Astrocyte (in vitro differentiated cells and primary cell): ENCODE measurements at regions not wholly inside any gene's neighbourhood (a gene's known extent, or its start where the extent isn't known, plus 50 kb on each side); places are given as distances from the start of the nearest gene placed in this dataset.
A peak's percentile ranks its signal among the peaks of the same experiment; 100 is the strongest.

Experiments used
- DNase-seq: peaks from one replicate; pipeline ENCODE4 v3.0.0-alpha.2; 2010; ENCODE audit warnings: low read depth
- FAIRE-seq: peaks from 2 replicates; lab custom pipeline; 2011; peaks lifted over from hg19 to GRCh38; lab: Jason Lieb, UNC
- H2AFZ ChIP-seq: 2 replicates; pipeline ENCODE4 v1.6.0; 2012; ENCODE audit warnings: low read depth, low read length, inconsistent platforms
- H3K27ac ChIP-seq: 2 replicates; pipeline ENCODE4 v1.5.1; 2011; ENCODE audit warnings: low read depth, low read length, inconsistent platforms
- H3K27me3 ChIP-seq: 2 replicates; pipeline ENCODE4 v1.6.0; 2011; ENCODE audit warnings: low read length, inconsistent platforms; ENCODE audit not compliant: insufficient read depth
- H3K36me3 ChIP-seq: 2 replicates; pipeline ENCODE4 v1.5.1; 2011; ENCODE audit warnings: low read length, inconsistent platforms; ENCODE audit not compliant: insufficient read depth
- H3K4me1 ChIP-seq: 2 replicates; pipeline ENCODE4 v1.5.1; 2011; ENCODE audit warnings: low read length, inconsistent platforms; ENCODE audit not compliant: insufficient read depth
- H3K4me2 ChIP-seq: 2 replicates; pipeline ENCODE4 v1.6.0; 2012; ENCODE audit warnings: low read length, inconsistent platforms
- H3K4me3 ChIP-seq: 2 replicates; pipeline ENCODE4 v1.5.1; 2011; ENCODE audit warnings: low read depth, mild to moderate bottlenecking, low read length, inconsistent platforms; ENCODE audit not compliant: insufficient read depth
- H3K79me2 ChIP-seq: 2 replicates; pipeline ENCODE4 v1.6.0; 2012; ENCODE audit warnings: mild to moderate bottlenecking, low read length, inconsistent platforms; ENCODE audit not compliant: insufficient read depth
- H3K9ac ChIP-seq: 2 replicates; pipeline ENCODE4 v1.6.0; 2012; ENCODE audit warnings: mild to moderate bottlenecking, low read length, inconsistent platforms
- H3K9me3 ChIP-seq: 2 replicates; pipeline ENCODE4 v1.5.1; 2012; ENCODE audit warnings: low read depth, mild to moderate bottlenecking, low read length, inconsistent platforms; ENCODE audit not compliant: insufficient read depth
- H4K20me1 ChIP-seq: 2 replicates; pipeline ENCODE4 v1.6.0; 2012; ENCODE audit warnings: low read length, inconsistent platforms; ENCODE audit not compliant: insufficient read depth
- H3K27ac Mint-ChIP-seq: one replicate; pipeline ENCODE4 v1.8.0; 2021; ENCODE audit warnings: mild to moderate bottlenecking, mixed read lengths; ENCODE audit not compliant: unreplicated experiment
- H3K27me3 Mint-ChIP-seq: one replicate; pipeline ENCODE4 v1.8.0; 2021; ENCODE audit warnings: low read depth, mixed read lengths; ENCODE audit not compliant: unreplicated experiment
- H3K36me3 Mint-ChIP-seq: one replicate; pipeline ENCODE4 v1.8.0; 2021; ENCODE audit warnings: low read depth, mixed read lengths; ENCODE audit not compliant: unreplicated experiment
- H3K4me1 Mint-ChIP-seq: one replicate; pipeline ENCODE4 v1.8.0; 2021; ENCODE audit warnings: low read depth, mixed read lengths; ENCODE audit not compliant: unreplicated experiment
- H3K4me3 Mint-ChIP-seq: one replicate; pipeline ENCODE4 v1.8.0; 2021; ENCODE audit warnings: mild to moderate bottlenecking, moderate library complexity, mixed read lengths; ENCODE audit not compliant: unreplicated experiment
- H3K9me3 Mint-ChIP-seq: one replicate; pipeline ENCODE4 v1.8.0; 2021; ENCODE audit warnings: mild to moderate bottlenecking, mixed read lengths; ENCODE audit not compliant: unreplicated experiment
- EZH2 ChIP-seq: IDR thresholded peaks from 2 replicates; pipeline ENCODE4 v1.6.1; 2012; ENCODE audit warnings: mild to moderate bottlenecking, low read length, inconsistent platforms; ENCODE audit not compliant: insufficient read depth
- TF ChIP-seq, protein P1 (sequence below): IDR thresholded peaks from 2 replicates; pipeline ENCODE4 v1.5.1; 2011; ENCODE audit warnings: low read depth, mild to moderate bottlenecking, inconsistent platforms, low read length, moderate library complexity; ENCODE audit not compliant: insufficient read depth

DNA sequence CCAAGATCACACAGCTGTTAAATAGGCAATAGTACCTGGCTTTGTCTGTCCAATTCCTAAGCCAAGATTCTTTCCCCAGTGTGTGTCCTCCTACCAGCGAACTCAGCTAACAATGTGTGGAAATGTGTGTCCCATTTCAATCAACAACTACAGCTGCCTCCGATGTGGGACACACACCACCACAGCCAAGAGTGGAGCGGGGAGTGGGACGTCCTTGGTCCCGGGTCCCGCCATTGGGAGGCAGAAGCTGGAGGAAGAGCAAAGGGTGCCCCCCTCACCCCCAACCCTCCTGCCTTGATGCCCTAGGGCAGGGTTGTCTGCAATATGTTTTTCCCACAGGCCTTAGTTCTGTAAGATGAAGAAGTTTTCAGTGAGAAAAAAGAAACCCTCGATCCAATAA is 265.4 kb upstream of the RAB4A start:
- no peak overlapping the region for H2AFZ ChIP-seq
- Mint-ChIP-seq H3K4me1 (no peaks in the 10 kb centered on the region), H3K27ac (no peak overlapping the region), H3K4me3 (no peak overlapping the region), H3K9me3 (no peaks in the 10 kb centered on the region), H3K36me3 (peaks cover 1% of the 10 kb centered on the region), H3K27me3 (peaks cover 17% of the 10 kb centered on the region)
- H3K9ac ChIP-seq: no peak overlapping the region
- FAIRE-seq (no peak), DNase-seq (no peak)
- no peaks in the 10 kb centered on the region for H3K79me2 ChIP-seq
- no peaks in the 10 kb centered on the region for H3K9me3 ChIP-seq
- H3K4me2 ChIP-seq: no peak overlapping the region
- no peak overlapping the region for H3K27ac ChIP-seq
- TF ChIP-seq, protein P1, sequence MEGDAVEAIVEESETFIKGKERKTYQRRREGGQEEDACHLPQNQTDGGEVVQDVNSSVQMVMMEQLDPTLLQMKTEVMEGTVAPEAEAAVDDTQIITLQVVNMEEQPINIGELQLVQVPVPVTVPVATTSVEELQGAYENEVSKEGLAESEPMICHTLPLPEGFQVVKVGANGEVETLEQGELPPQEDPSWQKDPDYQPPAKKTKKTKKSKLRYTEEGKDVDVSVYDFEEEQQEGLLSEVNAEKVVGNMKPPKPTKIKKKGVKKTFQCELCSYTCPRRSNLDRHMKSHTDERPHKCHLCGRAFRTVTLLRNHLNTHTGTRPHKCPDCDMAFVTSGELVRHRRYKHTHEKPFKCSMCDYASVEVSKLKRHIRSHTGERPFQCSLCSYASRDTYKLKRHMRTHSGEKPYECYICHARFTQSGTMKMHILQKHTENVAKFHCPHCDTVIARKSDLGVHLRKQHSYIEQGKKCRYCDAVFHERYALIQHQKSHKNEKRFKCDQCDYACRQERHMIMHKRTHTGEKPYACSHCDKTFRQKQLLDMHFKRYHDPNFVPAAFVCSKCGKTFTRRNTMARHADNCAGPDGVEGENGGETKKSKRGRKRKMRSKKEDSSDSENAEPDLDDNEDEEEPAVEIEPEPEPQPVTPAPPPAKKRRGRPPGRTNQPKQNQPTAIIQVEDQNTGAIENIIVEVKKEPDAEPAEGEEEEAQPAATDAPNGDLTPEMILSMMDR: no peak
- no peak for TF ChIP-seq EZH2
- no peak overlapping the region for H3K4me3 ChIP-seq
- H3K36me3 ChIP-seq: no peaks in the 10 kb centered on the region
- no peaks in the 10 kb centered on the region for H3K27me3 ChIP-seq
- H4K20me1 ChIP-seq: no peaks in the 10 kb centered on the region
- no peaks in the 10 kb centered on the region for H3K4me1 ChIP-seq

DNA sequence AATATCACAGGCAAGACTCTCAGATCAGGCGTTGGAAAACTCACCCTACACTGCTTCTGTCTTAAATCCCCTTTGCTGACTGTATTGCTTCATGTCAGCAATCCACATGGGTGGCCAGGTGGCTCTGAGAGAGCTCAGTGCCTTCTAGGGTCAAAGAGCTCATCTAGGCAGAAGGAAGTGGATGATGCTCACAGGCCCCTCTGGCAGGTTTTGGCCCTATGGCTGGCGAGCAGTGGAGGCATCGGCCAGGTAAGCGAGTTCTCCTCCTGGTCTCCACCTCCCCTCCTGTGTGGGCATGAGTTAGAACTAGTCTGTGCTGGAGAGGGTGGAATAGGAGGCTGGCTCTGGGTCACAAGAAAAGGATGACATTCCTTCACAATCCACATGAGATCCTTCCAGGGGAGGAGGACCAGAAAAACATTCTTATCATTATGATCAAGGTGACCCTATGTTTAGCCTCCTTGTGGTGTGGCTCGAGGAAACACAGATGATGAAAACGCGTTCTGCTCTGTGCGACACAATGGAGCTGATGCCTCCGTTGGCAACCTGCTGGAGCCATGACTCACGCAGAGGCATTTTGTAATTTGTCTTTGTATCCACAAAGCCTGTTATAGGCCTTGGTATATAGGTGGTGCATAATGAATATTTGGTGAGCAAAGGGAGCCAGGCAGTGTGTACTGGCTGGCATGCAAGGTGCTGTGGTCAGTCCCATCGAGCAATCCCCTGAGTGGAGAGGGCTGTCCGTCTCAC is 264.6 kb upstream of the RAB4A start:
- Mint-ChIP-seq H3K36me3 (no peaks in the 10 kb centered on the region), H3K27ac (no peak overlapping the region), H3K4me1 (no peaks in the 10 kb centered on the region), H3K27me3 (peaks cover 17% of the 10 kb centered on the region), H3K4me3 (no peak overlapping the region), H3K9me3 (no peaks in the 10 kb centered on the region)
- Histone ChIP-seq H3K4me1 (no peaks in the 10 kb centered on the region), H3K9ac (no peak overlapping the region), H3K4me2 (no peak overlapping the region), H3K27ac (no peak overlapping the region), H3K27me3 (no peaks in the 10 kb centered on the region), H4K20me1 (no peaks in the 10 kb centered on the region), H3K4me3 (no peak overlapping the region), H2AFZ (no peak overlapping the region), H3K36me3 (no peaks in the 10 kb centered on the region), H3K9me3 (no peaks in the 10 kb centered on the region), H3K79me2 (no peaks in the 10 kb centered on the region)
- TF ChIP-seq, protein P1: no peak
- TF ChIP-seq EZH2: no peak
- peak; percentile 47 for DNase-seq
- FAIRE-seq: no peak

DNA sequence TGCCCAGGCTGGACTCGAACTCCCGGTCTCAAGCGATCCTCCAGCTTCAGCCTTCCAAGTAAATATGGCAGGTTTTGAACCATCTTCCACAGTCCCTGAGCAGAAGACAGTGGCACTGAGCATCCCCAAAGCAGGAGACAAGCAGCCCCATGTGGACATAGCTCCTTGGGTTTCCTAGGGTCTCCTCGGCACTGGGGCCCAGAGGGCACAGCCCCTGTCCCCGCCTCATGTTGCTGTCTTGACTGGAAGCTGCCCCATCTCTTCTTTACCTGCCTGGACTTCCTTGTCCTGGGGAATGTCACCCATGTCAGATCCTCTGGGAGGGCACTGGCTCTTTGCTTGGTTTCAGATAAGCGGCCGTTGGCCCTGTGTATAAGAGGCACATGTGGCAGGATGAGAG is 263.7 kb upstream of the RAB4A start:
- Mint-ChIP-seq H3K4me1 (no peaks in the 10 kb centered on the region), H3K4me3 (no peak overlapping the region), H3K27ac (no peak overlapping the region), H3K36me3 (no peaks in the 10 kb centered on the region), H3K27me3 (peaks cover 17% of the 10 kb centered on the region), H3K9me3 (no peaks in the 10 kb centered on the region)
- TF ChIP-seq EZH2: no peak
- TF ChIP-seq, protein P1: no peak
- no peaks in the 10 kb centered on the region for H4K20me1 ChIP-seq
- DNase-seq (no peak), FAIRE-seq (no peak)
- H3K36me3 ChIP-seq: no peaks in the 10 kb centered on the region
- H3K4me1 ChIP-seq: no peaks in the 10 kb centered on the region
- H3K9ac ChIP-seq: no peak overlapping the region
- H3K4me2 ChIP-seq: no peak overlapping the region
- no peak overlapping the region for H3K27ac ChIP-seq
- no peaks in the 10 kb centered on the region for H3K79me2 ChIP-seq
- no peaks in the 10 kb centered on the region for H3K27me3 ChIP-seq
- H3K4me3 ChIP-seq: no peak overlapping the region
- H2AFZ ChIP-seq: no peak overlapping the region
- H3K9me3 ChIP-seq: no peaks in the 10 kb centered on the region
